ENCODE measurements at regions not wholly inside any gene's neighbourhood (a gene's known extent, or its start where the extent isn't known, plus 50 kb on each side); places are given as distances from the start of the nearest gene placed in this dataset.

GRCh38 chr12:47353508-47353907, 273.7 kb upstream of the AMIGO2 start:
- no peak for TF ChIP-seq CTCF (IDR thresholded peaks at IDR 0.05)
- TF ChIP-seq ZFX (IDR thresholded peaks at IDR 0.05; ENCODE audit: borderline replicate concordance), result no peak
- H3K27ac ChIP-seq, result no peak overlapping the region

DNA sequence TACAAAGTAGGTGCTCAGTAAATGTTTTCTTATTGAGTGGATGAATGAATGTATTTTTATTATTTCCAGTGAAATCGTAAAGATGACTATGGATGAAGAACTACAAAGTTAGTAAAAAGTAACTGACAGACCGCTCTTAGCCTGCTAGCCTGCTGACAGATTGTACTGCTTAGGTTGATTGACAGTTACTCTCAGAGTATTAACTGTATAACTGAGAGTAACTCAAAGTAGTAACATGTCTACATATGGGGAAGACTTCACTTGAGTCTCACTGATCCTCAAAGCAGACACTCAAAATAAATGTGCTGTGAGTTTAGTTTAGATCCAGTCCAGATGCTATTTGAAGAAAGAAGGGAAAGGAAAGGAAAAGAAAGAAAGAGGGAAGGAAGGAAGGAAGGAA, 272.3 kb upstream of the AMIGO2 start:
- H3K27ac ChIP-seq, result no peak overlapping the region
- TF ChIP-seq CTCF (IDR thresholded peaks at IDR 0.05), result no peak
- no peak for TF ChIP-seq ZFX (IDR thresholded peaks at IDR 0.05; ENCODE audit: borderline replicate concordance)

- H3K27ac ChIP-seq, result no peak overlapping the region
- TF ChIP-seq CTCF (IDR thresholded peaks at IDR 0.05) (no peak), ZFX (IDR thresholded peaks at IDR 0.05; ENCODE audit: borderline replicate concordance) (no peak)
Observed at GRCh38 chr12:47351526-47351925, 271.8 kb upstream of the AMIGO2 start.

DNA sequence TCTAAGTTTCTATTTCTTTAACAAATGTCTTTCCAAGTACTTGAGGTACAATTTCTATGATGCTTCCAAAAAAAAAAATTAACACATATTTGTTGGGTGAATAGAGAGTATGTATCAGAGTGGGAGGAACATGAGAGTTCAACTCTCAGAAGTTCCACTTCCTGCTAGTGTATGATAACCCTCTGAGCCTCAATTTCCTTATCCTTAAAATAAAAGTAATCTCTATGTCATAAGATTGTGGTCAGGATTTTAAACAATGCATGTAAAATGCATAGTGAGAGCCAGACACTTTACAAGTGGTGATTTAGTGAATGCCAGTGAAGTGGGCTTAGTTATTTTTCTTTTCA, 270.3 kb upstream of the AMIGO2 start:
- no peak overlapping the region for H3K27ac ChIP-seq
- TF ChIP-seq ZFX (IDR thresholded peaks at IDR 0.05; ENCODE audit: borderline replicate concordance) (no peak), CTCF (IDR thresholded peaks at IDR 0.05) (no peak)

DNA sequence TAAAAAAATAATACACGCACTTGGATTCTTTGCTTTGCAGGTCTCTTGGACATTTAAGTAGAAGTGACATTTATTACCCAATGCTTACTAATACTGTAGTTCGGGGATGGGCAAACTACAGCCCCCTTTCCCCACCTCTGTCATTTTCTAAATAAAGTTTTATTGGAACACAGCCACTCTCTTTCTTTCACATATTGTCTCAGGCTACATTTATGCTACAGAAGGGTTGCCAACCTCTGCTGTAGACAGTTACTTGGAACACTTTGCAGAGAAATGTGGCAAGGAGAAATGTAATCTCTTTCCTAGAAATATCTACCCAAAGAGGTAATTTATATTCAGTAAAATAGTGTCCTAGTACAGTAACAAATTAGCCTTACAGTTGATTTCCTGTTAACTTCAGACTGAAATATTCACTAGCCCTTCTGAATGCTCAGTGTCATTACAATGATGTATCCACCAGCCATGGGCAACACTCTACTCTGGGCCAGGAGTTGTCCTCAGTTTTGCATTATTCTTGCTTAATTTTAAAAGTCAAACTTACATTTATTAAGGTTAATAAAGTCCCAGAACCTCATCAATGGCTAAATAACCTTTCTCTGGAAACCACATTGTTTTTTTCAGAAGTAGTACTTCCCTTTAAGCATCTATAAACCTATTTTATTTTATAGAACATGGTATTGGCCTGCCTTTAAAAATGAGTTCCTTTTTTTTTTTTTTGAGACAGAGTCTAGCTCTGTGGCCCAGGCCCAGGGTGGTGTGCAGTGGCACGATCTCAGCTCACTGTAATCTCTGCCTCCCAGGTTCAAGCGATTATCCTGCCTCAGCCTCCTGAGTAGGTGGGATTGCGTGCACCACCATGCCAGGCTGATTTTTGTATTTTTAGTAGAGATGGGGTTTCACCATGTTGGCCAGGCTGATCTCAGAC, 269.6 kb upstream of the AMIGO2 start:
- no peak overlapping the region for H3K27ac ChIP-seq
- TF ChIP-seq ZFX (IDR thresholded peaks at IDR 0.05; ENCODE audit: borderline replicate concordance), result no peak

DNA sequence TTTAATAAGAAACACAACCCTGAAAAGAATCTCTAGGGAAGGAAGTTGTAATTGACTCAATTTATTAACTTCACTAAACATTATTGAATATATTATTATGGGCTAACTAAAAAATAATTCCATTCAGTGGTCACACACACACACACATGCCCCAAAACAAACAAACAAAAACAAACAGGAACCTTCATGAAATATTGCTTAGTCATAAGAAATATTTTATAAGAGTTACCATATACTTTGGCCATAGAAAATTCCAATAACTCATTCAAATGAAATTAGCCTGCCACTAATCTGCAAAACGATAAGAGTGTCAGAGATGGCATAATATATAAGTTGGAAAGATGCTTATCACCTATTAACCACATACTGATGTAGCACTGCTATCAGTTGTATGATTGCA, 268.4 kb upstream of the AMIGO2 start:
- no peak for TF ChIP-seq ZFX (IDR thresholded peaks at IDR 0.05; ENCODE audit: borderline replicate concordance)
- H3K27ac ChIP-seq, result no peak overlapping the region

DNA sequence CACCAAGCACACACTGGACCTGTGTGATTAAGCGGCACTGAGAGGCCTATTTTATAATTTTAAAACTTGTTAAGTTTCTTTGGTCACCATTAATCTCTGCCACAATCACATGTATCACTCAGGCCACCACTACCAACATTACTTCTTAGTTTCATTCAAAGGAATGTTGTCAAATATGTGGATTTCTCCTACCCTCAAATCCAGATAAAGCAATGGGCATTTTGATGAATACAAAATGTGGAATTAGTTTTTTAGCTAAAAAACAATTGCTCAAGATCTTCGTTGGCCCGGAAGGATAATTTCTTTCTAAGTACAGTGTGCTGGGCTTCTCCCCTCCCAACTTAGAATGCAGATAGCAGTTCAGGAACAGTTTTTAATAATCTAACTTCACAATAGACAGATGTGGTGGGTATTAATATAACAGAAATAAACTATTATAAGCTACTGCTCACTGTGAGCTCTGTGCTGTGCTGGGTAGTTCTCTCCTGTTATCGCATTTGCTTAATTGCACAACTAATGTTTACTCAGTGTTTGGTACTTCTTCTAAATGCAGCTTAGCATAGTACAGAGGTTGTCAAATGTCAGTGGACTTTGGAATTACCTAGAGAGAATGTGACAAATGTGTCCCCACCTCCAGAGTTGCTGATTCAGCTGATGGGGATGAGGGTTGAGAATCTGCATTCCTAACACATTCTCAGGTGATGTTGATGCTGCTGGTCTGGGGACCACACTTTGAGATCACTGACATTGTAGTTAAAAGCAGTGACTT, 266.7 kb upstream of the AMIGO2 start:
- no peak for TF ChIP-seq ZFX (IDR thresholded peaks at IDR 0.05; ENCODE audit: borderline replicate concordance)
- no peak for TF ChIP-seq CTCF (IDR thresholded peaks at IDR 0.05)
- peak overlapping the region; percentile 71 for H3K27ac ChIP-seq
